Astrocyte (in vitro differentiated cells and primary cell): ENCODE measurements at regions not wholly inside any gene's neighbourhood (a gene's known extent, or its start where the extent isn't known, plus 50 kb on each side); places are given as distances from the start of the nearest gene placed in this dataset.

Experiments used
- DNase-seq: peaks from one replicate; pipeline ENCODE4 v3.0.0-alpha.2; 2010; ENCODE audit warnings: low read depth
- FAIRE-seq: peaks from 2 replicates; lab custom pipeline; 2011; peaks lifted over from hg19 to GRCh38; lab: Jason Lieb, UNC
- H2AFZ ChIP-seq: 2 replicates; pipeline ENCODE4 v1.6.0; 2012; ENCODE audit warnings: low read depth, low read length, inconsistent platforms
- H3K27ac ChIP-seq: 2 replicates; pipeline ENCODE4 v1.5.1; 2011; ENCODE audit warnings: low read depth, low read length, inconsistent platforms
- H3K27me3 ChIP-seq: 2 replicates; pipeline ENCODE4 v1.6.0; 2011; ENCODE audit warnings: low read length, inconsistent platforms; ENCODE audit not compliant: insufficient read depth
- H3K36me3 ChIP-seq: 2 replicates; pipeline ENCODE4 v1.5.1; 2011; ENCODE audit warnings: low read length, inconsistent platforms; ENCODE audit not compliant: insufficient read depth
- H3K4me1 ChIP-seq: 2 replicates; pipeline ENCODE4 v1.5.1; 2011; ENCODE audit warnings: low read length, inconsistent platforms; ENCODE audit not compliant: insufficient read depth
- H3K4me2 ChIP-seq: 2 replicates; pipeline ENCODE4 v1.6.0; 2012; ENCODE audit warnings: low read length, inconsistent platforms
- H3K4me3 ChIP-seq: 2 replicates; pipeline ENCODE4 v1.5.1; 2011; ENCODE audit warnings: low read depth, mild to moderate bottlenecking, low read length, inconsistent platforms; ENCODE audit not compliant: insufficient read depth
- H3K79me2 ChIP-seq: 2 replicates; pipeline ENCODE4 v1.6.0; 2012; ENCODE audit warnings: mild to moderate bottlenecking, low read length, inconsistent platforms; ENCODE audit not compliant: insufficient read depth
- H3K9ac ChIP-seq: 2 replicates; pipeline ENCODE4 v1.6.0; 2012; ENCODE audit warnings: mild to moderate bottlenecking, low read length, inconsistent platforms
- H3K9me3 ChIP-seq: 2 replicates; pipeline ENCODE4 v1.5.1; 2012; ENCODE audit warnings: low read depth, mild to moderate bottlenecking, low read length, inconsistent platforms; ENCODE audit not compliant: insufficient read depth
- H4K20me1 ChIP-seq: 2 replicates; pipeline ENCODE4 v1.6.0; 2012; ENCODE audit warnings: low read length, inconsistent platforms; ENCODE audit not compliant: insufficient read depth
- H3K27ac Mint-ChIP-seq: one replicate; pipeline ENCODE4 v1.8.0; 2021; ENCODE audit warnings: mild to moderate bottlenecking, mixed read lengths; ENCODE audit not compliant: unreplicated experiment
- H3K27me3 Mint-ChIP-seq: one replicate; pipeline ENCODE4 v1.8.0; 2021; ENCODE audit warnings: low read depth, mixed read lengths; ENCODE audit not compliant: unreplicated experiment
- H3K36me3 Mint-ChIP-seq: one replicate; pipeline ENCODE4 v1.8.0; 2021; ENCODE audit warnings: low read depth, mixed read lengths; ENCODE audit not compliant: unreplicated experiment
- H3K4me1 Mint-ChIP-seq: one replicate; pipeline ENCODE4 v1.8.0; 2021; ENCODE audit warnings: low read depth, mixed read lengths; ENCODE audit not compliant: unreplicated experiment
- H3K4me3 Mint-ChIP-seq: one replicate; pipeline ENCODE4 v1.8.0; 2021; ENCODE audit warnings: mild to moderate bottlenecking, moderate library complexity, mixed read lengths; ENCODE audit not compliant: unreplicated experiment
- H3K9me3 Mint-ChIP-seq: one replicate; pipeline ENCODE4 v1.8.0; 2021; ENCODE audit warnings: mild to moderate bottlenecking, mixed read lengths; ENCODE audit not compliant: unreplicated experiment
- EZH2 ChIP-seq: IDR thresholded peaks from 2 replicates; pipeline ENCODE4 v1.6.1; 2012; ENCODE audit warnings: mild to moderate bottlenecking, low read length, inconsistent platforms; ENCODE audit not compliant: insufficient read depth
- TF ChIP-seq, protein P1 (sequence below): IDR thresholded peaks from 2 replicates; pipeline ENCODE4 v1.5.1; 2011; ENCODE audit warnings: low read depth, mild to moderate bottlenecking, inconsistent platforms, low read length, moderate library complexity; ENCODE audit not compliant: insufficient read depth

DNA sequence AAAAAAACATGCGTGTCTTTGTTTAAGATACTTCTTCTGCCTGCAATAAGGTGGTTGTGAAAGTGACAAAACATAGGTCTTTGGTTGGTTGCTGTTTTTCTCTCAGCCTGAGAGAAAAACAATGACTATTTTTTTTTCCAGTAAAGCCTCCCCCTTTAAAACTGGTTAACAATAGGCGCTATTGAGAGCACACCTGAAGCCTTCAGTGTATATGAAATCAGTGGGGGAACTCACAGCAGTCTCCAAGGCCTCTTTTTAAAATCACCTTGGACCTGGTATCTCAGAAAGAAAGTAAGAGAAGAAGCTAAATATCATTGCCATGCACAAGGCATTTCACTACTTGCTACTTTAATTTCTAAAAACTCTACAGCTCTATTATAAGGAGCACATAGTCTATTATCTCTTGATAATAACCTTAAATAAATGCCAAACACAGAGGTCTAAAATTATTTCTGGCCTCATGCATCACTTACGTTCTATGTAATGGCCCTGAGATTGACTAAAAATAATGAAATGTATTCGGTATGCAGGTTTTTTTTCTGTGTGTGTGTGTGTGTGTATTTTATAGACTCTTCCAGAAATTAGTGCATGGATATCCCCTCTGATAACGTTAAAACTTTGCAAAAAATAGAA is 544.4 kb downstream of the TDRD15 start:
- no peaks in the 10 kb centered on the region for H3K36me3 ChIP-seq
- H3K79me2 ChIP-seq = no peaks in the 10 kb centered on the region
- Mint-ChIP-seq H3K4me1 (no peaks in the 10 kb centered on the region), H3K27me3 (peaks cover 7% of the 10 kb centered on the region), H3K36me3 (no peaks in the 10 kb centered on the region), H3K9me3 (no peaks in the 10 kb centered on the region), H3K4me3 (no peak overlapping the region), H3K27ac (no peak overlapping the region)
- H3K27me3 ChIP-seq = no peaks in the 10 kb centered on the region
- H3K9ac ChIP-seq = no peak overlapping the region
- H3K4me2 ChIP-seq = no peak overlapping the region
- no peaks in the 10 kb centered on the region for H3K4me1 ChIP-seq
- DNase-seq (no peak), FAIRE-seq (no peak)
- H4K20me1 ChIP-seq = no peaks in the 10 kb centered on the region
- no peak overlapping the region for H2AFZ ChIP-seq
- TF ChIP-seq EZH2 = no peak
- TF ChIP-seq, protein P1, sequence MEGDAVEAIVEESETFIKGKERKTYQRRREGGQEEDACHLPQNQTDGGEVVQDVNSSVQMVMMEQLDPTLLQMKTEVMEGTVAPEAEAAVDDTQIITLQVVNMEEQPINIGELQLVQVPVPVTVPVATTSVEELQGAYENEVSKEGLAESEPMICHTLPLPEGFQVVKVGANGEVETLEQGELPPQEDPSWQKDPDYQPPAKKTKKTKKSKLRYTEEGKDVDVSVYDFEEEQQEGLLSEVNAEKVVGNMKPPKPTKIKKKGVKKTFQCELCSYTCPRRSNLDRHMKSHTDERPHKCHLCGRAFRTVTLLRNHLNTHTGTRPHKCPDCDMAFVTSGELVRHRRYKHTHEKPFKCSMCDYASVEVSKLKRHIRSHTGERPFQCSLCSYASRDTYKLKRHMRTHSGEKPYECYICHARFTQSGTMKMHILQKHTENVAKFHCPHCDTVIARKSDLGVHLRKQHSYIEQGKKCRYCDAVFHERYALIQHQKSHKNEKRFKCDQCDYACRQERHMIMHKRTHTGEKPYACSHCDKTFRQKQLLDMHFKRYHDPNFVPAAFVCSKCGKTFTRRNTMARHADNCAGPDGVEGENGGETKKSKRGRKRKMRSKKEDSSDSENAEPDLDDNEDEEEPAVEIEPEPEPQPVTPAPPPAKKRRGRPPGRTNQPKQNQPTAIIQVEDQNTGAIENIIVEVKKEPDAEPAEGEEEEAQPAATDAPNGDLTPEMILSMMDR = no peak
- H3K4me3 ChIP-seq = no peak overlapping the region
- H3K27ac ChIP-seq = no peak overlapping the region
- peaks cover 3% of the 10 kb centered on the region for H3K9me3 ChIP-seq

- no peaks in the 10 kb centered on the region for H3K36me3 ChIP-seq
- H3K9me3 ChIP-seq = no peaks in the 10 kb centered on the region
Measured at GRCh38 chr2:21676041-21676440, 552.3 kb downstream of the TDRD15 start.

GRCh38 chr2:21676676-21677075 is 552.9 kb downstream of the TDRD15 start:
- Histone ChIP-seq H3K27me3 (no peaks in the 10 kb centered on the region), H3K4me3 (no peak overlapping the region), H3K4me2 (no peak overlapping the region), H3K79me2 (no peaks in the 10 kb centered on the region), H2AFZ (no peak overlapping the region), H4K20me1 (no peaks in the 10 kb centered on the region), H3K36me3 (no peaks in the 10 kb centered on the region), H3K4me1 (no peaks in the 10 kb centered on the region), H3K9ac (no peak overlapping the region), H3K9me3 (no peaks in the 10 kb centered on the region), H3K27ac (no peak overlapping the region)
- H3K4me1 Mint-ChIP-seq = peaks cover 16% of the 10 kb centered on the region
- no peak overlapping the region for H3K4me3 Mint-ChIP-seq
- no peaks in the 10 kb centered on the region for H3K27me3 Mint-ChIP-seq
- DNase-seq (no peak), FAIRE-seq (no peak)
- no peaks in the 10 kb centered on the region for H3K36me3 Mint-ChIP-seq
- H3K9me3 Mint-ChIP-seq = peaks cover 3% of the 10 kb centered on the region
- no peak overlapping the region for H3K27ac Mint-ChIP-seq
- TF ChIP-seq, protein P1 = no peak
- TF ChIP-seq EZH2 = no peak

More at GRCh38 chr2:21676041-21676440, 552.3 kb downstream of the TDRD15 start:
- DNase-seq (no peak), FAIRE-seq (no peak)
- Histone ChIP-seq H3K27me3 (no peaks in the 10 kb centered on the region), H4K20me1 (no peaks in the 10 kb centered on the region), H3K4me3 (no peak overlapping the region), H2AFZ (no peak overlapping the region), H3K9ac (no peak overlapping the region), H3K27ac (no peak overlapping the region), H3K4me1 (no peaks in the 10 kb centered on the region), H3K79me2 (no peaks in the 10 kb centered on the region), H3K4me2 (no peak overlapping the region)
- TF ChIP-seq EZH2 = no peak
- TF ChIP-seq, protein P1 = no peak
- Mint-ChIP-seq H3K9me3 (peaks cover 3% of the 10 kb centered on the region), H3K4me1 (peaks cover 16% of the 10 kb centered on the region), H3K27me3 (no peaks in the 10 kb centered on the region), H3K4me3 (no peak overlapping the region), H3K36me3 (no peaks in the 10 kb centered on the region), H3K27ac (peak overlapping the region; percentile 42)
